PC-9 (cell line): ENCODE measurements at regions not wholly inside any gene's neighbourhood (a gene's known extent, or its start where the extent isn't known, plus 50 kb on each side); places are given as distances from the start of the nearest gene placed in this dataset.

Experiments
- BruUV-seq: library from RNA; stranded (reverse); fragments of 400-500 nt; replicated peaks from 2 replicates; lab custom pipeline; 2021; lab: Mats Ljungman, UMichigan
- CTCF ChIA-PET: fragments of 300-600 bp; sonication (Branson Sonifier 250); formaldehyde crosslinking; loops from one replicate; lab custom pipeline; 2022; ENCODE audit warnings: antibody characterized with exemption; lab: Charles Lee
- POLR2A ChIA-PET: fragments of 300-600 bp; sonication (Branson Sonifier 250); formaldehyde crosslinking; loops from one replicate; lab custom pipeline; 2022; ENCODE audit warnings: antibody characterized with exemption; ENCODE audit not compliant: unreplicated experiment; lab: Charles Lee
- DNase-seq, 2 experiments: peaks; one replicate each; pipeline versions ENCODE4 v3.0.0 to v3.0.0-alpha.2; 2015 to 2022; ENCODE audit warnings: mixed read lengths in 1 of 2
- H2AFZ ChIP-seq: fragments of 200-600 bp; sonication (generic); 2 replicates; pipeline ENCODE4 v1.8.1; 2017; ENCODE audit warnings: antibody characterized with exemption
- H3F3A ChIP-seq: fragments of 200-600 bp; sonication (generic); 2 replicates; pipeline ENCODE4 v1.8.1; 2017; ENCODE audit warnings: antibody characterized with exemption, mild to moderate bottlenecking, low read depth; ENCODE audit not compliant: insufficient read depth
- H3K27ac ChIP-seq: fragments of 200-600 bp; sonication (generic); 2 replicates; pipeline ENCODE4 v1.6.1; 2016; ENCODE audit warnings: mixed run types
- H3K27me3 ChIP-seq: fragments of 200-600 bp; sonication (generic); 2 replicates; pipeline ENCODE4 v1.6.1; 2016; ENCODE audit warnings: low read depth, mixed run types; ENCODE audit not compliant: insufficient read depth
- H3K36me3 ChIP-seq: fragments of 200-600 bp; sonication (generic); 2 replicates; pipeline ENCODE4 v1.6.1; 2016; ENCODE audit warnings: low read depth, mixed run types
- H3K4me1 ChIP-seq: fragments of 200-600 bp; sonication (generic); replicated peaks from 2 replicates; pipeline ENCODE4 v1.6.1; 2016; ENCODE audit warnings: mixed run types; ENCODE audit not compliant: insufficient read depth
- H3K4me2 ChIP-seq: fragments of 200-600 bp; sonication (generic); 2 replicates; pipeline ENCODE4 v1.6.1; 2017; ENCODE audit warnings: mixed run types
- H3K4me3 ChIP-seq: fragments of 200-600 bp; sonication (generic); 2 replicates; pipeline ENCODE4 v1.6.1; 2016; ENCODE audit warnings: mixed run types
- H3K79me2 ChIP-seq: fragments of 200-600 bp; sonication (generic); 2 replicates; pipeline ENCODE4 v1.6.1; 2017; ENCODE audit warnings: low read depth, mixed run types
- H3K9me2 ChIP-seq: fragments of 200-600 bp; sonication (generic); 2 replicates; pipeline ENCODE4 v1.8.1; 2017; ENCODE audit warnings: mild to moderate bottlenecking; ENCODE audit not compliant: insufficient read depth
- H3K9me3 ChIP-seq: fragments of 200-600 bp; sonication (generic); 2 replicates; pipeline ENCODE4 v1.8.1; 2016; ENCODE audit warnings: low read depth; ENCODE audit not compliant: insufficient read depth
- H4K20me1 ChIP-seq: fragments of 200-600 bp; sonication (generic); 2 replicates; pipeline ENCODE4 v1.8.1; 2017; ENCODE audit not compliant: insufficient read depth
- CTCF ChIP-seq: fragments of 200-600 bp; sonication (generic); conservative IDR thresholded peaks from 2 replicates; pipeline ENCODE4 v1.6.1; 2017; ENCODE audit warnings: mixed run types, antibody characterized with exemption, mild to moderate bottlenecking, moderate library complexity
- EZH2 ChIP-seq: fragments of 200-600 bp; sonication (generic); IDR thresholded peaks from 2 replicates; pipeline ENCODE4 v1.8.0; 2017; ENCODE audit warnings: antibody characterized with exemption, low read depth
- intact Hi-C: fragments of 100-400 bp; cut with micrococcal nuclease; formaldehyde crosslinking; loops from one replicate; pipeline ENCODE4 v1.10.0; 2022; ENCODE audit not compliant: unreplicated experiment

- intact Hi-C loops = no loop called here
- Histone ChIP-seq H3K4me3 (no peak overlapping the region), H3K9me3 (no peaks in the 10 kb centered on the region), H4K20me1 (no peaks in the 10 kb centered on the region), H3K4me2 (no peak overlapping the region), H2AFZ (no peak overlapping the region), H3K9me2 (no peaks in the 10 kb centered on the region), H3K27ac (no peak overlapping the region), H3K79me2 (no peaks in the 10 kb centered on the region), H3F3A (no peaks in the 10 kb centered on the region), H3K27me3 (peaks cover 45% of the 10 kb centered on the region; the same call in 1 of the 2 replicates), H3K4me1 (no peaks in the 10 kb centered on the region), H3K36me3 (no peaks in the 10 kb centered on the region)
- CTCF ChIA-PET = no interaction called here
- POLR2A ChIA-PET = no interaction called here
- no peak for DNase-seq
- no peak for TF ChIP-seq CTCF
- TF ChIP-seq EZH2 = no peak
- no TSS peak for BruUV-seq
Measured at GRCh38 chr2:16318474-16319195, 347.0 kb downstream of the CYRIA start.

GRCh38 chr2:16318051-16318450 lies 347.6 kb downstream of the CYRIA start:
- Histone ChIP-seq H3K4me3 (no peak overlapping the region), H2AFZ (no peak overlapping the region), H3K36me3 (no peaks in the 10 kb centered on the region), H3K4me1 (no peaks in the 10 kb centered on the region), H4K20me1 (no peaks in the 10 kb centered on the region), H3F3A (no peaks in the 10 kb centered on the region), H3K79me2 (no peaks in the 10 kb centered on the region), H3K9me2 (no peaks in the 10 kb centered on the region), H3K27ac (no peak overlapping the region), H3K9me3 (no peaks in the 10 kb centered on the region), H3K4me2 (no peak overlapping the region), H3K27me3 (peaks cover 40% of the 10 kb centered on the region; the same call in 1 of the 2 replicates)
- DNase-seq = no peak
- no TSS peak for BruUV-seq
- TF ChIP-seq CTCF (no peak), EZH2 (no peak)
- intact Hi-C loops = no loop called here
- ChIA-PET POLR2A (no interaction called here), CTCF (no interaction called here)

GRCh38 chr2:16317211-16317830 lies 348.3 kb downstream of the CYRIA start:
- TF ChIP-seq CTCF (no peak), EZH2 (no peak)
- Histone ChIP-seq H3K27ac (no peak overlapping the region), H3K4me3 (no peak overlapping the region), H4K20me1 (no peaks in the 10 kb centered on the region), H3K4me1 (no peaks in the 10 kb centered on the region), H3K9me2 (no peaks in the 10 kb centered on the region), H2AFZ (no peak overlapping the region), H3K4me2 (no peak overlapping the region), H3F3A (no peaks in the 10 kb centered on the region), H3K9me3 (no peaks in the 10 kb centered on the region), H3K79me2 (no peaks in the 10 kb centered on the region), H3K36me3 (no peaks in the 10 kb centered on the region), H3K27me3 (peaks cover 40% of the 10 kb centered on the region; the same call in 1 of the 2 replicates)
- no peak for DNase-seq
- BruUV-seq = no TSS peak
- intact Hi-C loops = no loop called here
- ChIA-PET POLR2A (no interaction called here), CTCF (no interaction called here)
